ENCODE measurements at regions not wholly inside any gene's neighbourhood (a gene's known extent, or its start where the extent isn't known, plus 50 kb on each side); places are given as distances from the start of the nearest gene placed in this dataset.

- Histone ChIP-seq H3K36me3 (no peaks in the 10 kb centered on the region), H3K4me1 (no peaks in the 10 kb centered on the region), H3K27me3 (no peaks in the 10 kb centered on the region), H3K9me3 (no peaks in the 10 kb centered on the region), H3K4me3 (ENCODE audit: low read depth, low read length) (no peak overlapping the region)
- no peak for TF ChIP-seq CTCF (IDR thresholded peaks at IDR 0.05; ENCODE audit: low read depth, low read length)
- no peak for DNase-seq
These were observed 84.3 kb downstream of the DIRAS3 start for GRCh38 chr1:67965995-67966665.

GRCh38 chr1:67963263-67963662, 87.2 kb downstream of the DIRAS3 start:
- H3K9me3 ChIP-seq: no peaks in the 10 kb centered on the region
- no peak overlapping the region for H3K4me3 ChIP-seq (ENCODE audit: low read depth, low read length)
- no peak for TF ChIP-seq CTCF (IDR thresholded peaks at IDR 0.05; ENCODE audit: low read depth, low read length)
- DNase-seq: no peak
- H3K36me3 ChIP-seq: no peaks in the 10 kb centered on the region
- no peaks in the 10 kb centered on the region for H3K27me3 ChIP-seq
- no peaks in the 10 kb centered on the region for H3K4me1 ChIP-seq

GRCh38 chr1:67960766-67961165, 89.7 kb downstream of the DIRAS3 start:
- H3K27me3 ChIP-seq: no peaks in the 10 kb centered on the region
- DNase-seq: no peak
- H3K4me1 ChIP-seq: no peaks in the 10 kb centered on the region
- no peaks in the 10 kb centered on the region for H3K9me3 ChIP-seq
- no peak overlapping the region for H3K4me3 ChIP-seq (ENCODE audit: low read depth, low read length)
- no peak for TF ChIP-seq CTCF (IDR thresholded peaks at IDR 0.05; ENCODE audit: low read depth, low read length)
- H3K36me3 ChIP-seq: no peaks in the 10 kb centered on the region

- H3K36me3 ChIP-seq: no peaks in the 10 kb centered on the region
- no peak overlapping the region for H3K4me3 ChIP-seq (ENCODE audit: low read depth, low read length)
- no peaks in the 10 kb centered on the region for H3K27me3 ChIP-seq
- H3K4me1 ChIP-seq: no peaks in the 10 kb centered on the region
- no peak for TF ChIP-seq CTCF (IDR thresholded peaks at IDR 0.05; ENCODE audit: low read depth, low read length)
- DNase-seq: no peak
- no peaks in the 10 kb centered on the region for H3K9me3 ChIP-seq
These were observed 92.0 kb downstream of the DIRAS3 start for GRCh38 chr1:67958472-67958871.

GRCh38 chr1:67957066-67957465, 93.4 kb downstream of the DIRAS3 start:
- H3K9me3 ChIP-seq: no peaks in the 10 kb centered on the region
- no peak overlapping the region for H3K4me3 ChIP-seq (ENCODE audit: low read depth, low read length)
- no peak for TF ChIP-seq CTCF (IDR thresholded peaks at IDR 0.05; ENCODE audit: low read depth, low read length)
- no peaks in the 10 kb centered on the region for H3K4me1 ChIP-seq
- no peaks in the 10 kb centered on the region for H3K36me3 ChIP-seq
- DNase-seq: peak; percentile 6
- H3K27me3 ChIP-seq: no peaks in the 10 kb centered on the region

GRCh38 chr1:67956116-67956515, 94.3 kb downstream of the DIRAS3 start:
- TF ChIP-seq CTCF (IDR thresholded peaks at IDR 0.05; ENCODE audit: low read depth, low read length): no peak
- Histone ChIP-seq H3K27me3 (no peaks in the 10 kb centered on the region), H3K9me3 (no peaks in the 10 kb centered on the region), H3K4me1 (no peaks in the 10 kb centered on the region), H3K36me3 (no peaks in the 10 kb centered on the region), H3K4me3 (ENCODE audit: low read depth, low read length) (no peak overlapping the region)
- DNase-seq: no peak
